Activated CD4-positive, alpha-beta T cell treated with anti-CD3 and anti-CD28 coated beads, Interleukin-2, Interleukin-4, amounts not matched to agents 100 ng/mL and 50 ng/mL, durations not matched to agents 16 hours and 8 hours (primary cell): ENCODE measurements at regions not wholly inside any gene's neighbourhood (a gene's known extent, or its start where the extent isn't known, plus 50 kb on each side); places are given as distances from the start of the nearest gene placed in this dataset.

Experiments used
- DNase-seq: peaks from one replicate; pipeline ENCODE4 v3.0.0-alpha.2; 2020; ENCODE audit warnings: low spot score

DNA sequence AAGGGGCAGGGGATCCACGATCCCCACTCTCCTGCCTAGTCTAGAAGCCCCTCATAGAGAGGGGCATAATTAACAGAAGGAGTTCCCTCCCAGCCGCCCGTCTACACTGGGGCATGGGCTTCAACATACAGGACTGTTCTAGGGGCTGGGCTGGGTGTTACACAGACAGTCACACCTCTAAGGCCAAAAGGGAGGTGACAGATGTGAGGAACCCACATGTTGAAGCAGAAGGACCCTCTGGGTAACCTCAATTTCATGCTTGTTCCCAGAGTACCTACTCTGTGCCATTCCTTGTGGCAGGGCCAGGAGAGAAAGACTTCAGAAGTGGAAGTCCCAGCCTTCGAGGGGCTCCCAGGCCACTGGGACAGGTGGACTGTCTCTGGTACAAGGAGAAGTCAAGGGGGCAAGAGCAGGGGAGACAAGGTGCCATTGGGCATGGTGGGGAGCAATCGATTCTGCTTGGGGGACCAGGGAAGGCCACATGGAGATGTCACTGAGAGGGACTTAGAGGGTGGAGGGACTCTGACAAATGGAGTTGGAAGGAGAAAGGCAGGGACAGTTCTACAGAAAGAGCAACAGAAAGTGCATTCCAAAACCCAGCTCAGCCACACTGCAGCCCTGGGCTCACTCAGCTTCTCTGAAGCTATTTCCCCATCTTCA, 71.3 kb downstream of the CPN2 start:
- DNase-seq = no peak

- DNase-seq = no peak
Measured at GRCh38 chr3:194280777-194281176, 70.4 kb downstream of the CPN2 start.

- no peak for DNase-seq
Measured at GRCh38 chr3:194281306-194281705, 69.8 kb downstream of the CPN2 start.

DNA sequence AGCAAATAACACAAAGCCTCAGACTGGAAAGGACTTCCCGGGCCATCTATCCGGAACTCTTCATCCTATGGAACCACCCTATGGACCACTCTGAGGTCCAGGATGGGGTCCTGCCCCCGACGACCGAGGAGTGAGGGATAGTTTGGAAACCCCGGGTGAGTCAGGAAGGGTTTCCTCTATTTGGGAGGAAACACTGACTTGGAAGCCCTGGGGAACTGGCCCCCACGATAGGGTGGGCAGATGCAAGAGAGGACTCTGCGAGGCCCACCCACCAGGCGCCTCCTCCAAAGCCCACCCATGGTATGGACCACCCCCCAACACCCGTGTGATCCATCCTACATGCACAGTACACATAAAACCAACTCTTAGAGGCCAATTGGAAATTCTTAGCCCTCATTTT, 69.4 kb downstream of the CPN2 start:
- DNase-seq = no peak

DNA sequence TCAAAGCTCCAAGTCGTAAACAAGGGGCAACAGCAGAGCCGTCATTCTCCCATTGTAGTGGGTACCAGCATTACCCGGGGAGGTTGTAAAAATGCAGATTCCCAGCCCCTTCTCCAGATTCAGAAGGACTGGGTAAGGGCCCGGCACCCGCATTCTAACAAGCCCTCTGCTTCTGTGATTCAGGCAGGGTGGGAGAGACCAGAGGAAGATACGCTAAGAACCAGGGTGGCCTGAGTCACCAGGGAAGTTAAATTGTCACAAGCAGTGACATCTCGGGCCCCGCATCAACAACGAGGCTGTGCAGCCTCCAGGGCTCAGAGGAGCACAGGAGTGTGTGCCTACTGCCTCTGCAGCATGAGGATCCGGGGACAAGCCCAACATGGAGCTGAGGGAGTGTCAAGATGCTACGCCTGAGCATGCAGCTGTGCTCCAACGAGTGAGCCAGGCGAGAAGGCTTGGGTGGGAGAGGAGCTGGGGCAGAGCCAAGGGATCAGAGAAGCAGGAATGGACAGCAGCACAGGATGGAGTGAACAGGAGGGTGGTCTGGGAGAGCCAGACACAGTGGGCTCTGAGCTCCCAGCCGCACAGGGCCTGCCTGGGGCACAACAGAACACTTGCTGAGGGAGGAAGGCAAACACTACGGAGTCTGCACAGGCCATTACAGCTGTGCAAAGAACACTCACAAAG, 68.5 kb downstream of the CPN2 start:
- DNase-seq = no peak

GRCh38 chr3:194283221-194284006, 67.7 kb downstream of the CPN2 start:
- no peak for DNase-seq

DNA sequence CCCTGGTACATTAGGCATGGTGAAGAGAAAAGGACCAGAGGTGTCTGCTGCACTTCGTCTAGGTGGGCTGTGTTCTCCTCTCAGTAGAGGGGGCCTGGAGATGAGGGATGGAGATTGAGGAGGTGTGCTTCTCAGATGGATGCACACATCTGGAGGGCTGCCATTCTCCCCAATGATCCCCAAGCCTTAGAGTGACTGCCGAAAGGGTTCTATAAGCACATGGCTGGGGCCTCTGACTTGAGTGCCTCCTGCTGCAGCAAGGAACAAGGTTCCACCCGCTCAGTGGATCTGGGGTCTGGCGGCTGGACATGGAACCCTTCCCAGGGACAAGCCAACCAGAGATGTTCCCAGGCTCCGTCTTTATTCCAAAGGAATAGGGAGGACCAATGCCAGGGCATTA, 66.8 kb downstream of the CPN2 start:
- no peak for DNase-seq

GRCh38 chr3:194285024-194285849, 65.9 kb downstream of the CPN2 start:
- no peak for DNase-seq

- no peak for DNase-seq
Measured at GRCh38 chr3:194285850-194286197, 65.3 kb downstream of the CPN2 start.

DNA sequence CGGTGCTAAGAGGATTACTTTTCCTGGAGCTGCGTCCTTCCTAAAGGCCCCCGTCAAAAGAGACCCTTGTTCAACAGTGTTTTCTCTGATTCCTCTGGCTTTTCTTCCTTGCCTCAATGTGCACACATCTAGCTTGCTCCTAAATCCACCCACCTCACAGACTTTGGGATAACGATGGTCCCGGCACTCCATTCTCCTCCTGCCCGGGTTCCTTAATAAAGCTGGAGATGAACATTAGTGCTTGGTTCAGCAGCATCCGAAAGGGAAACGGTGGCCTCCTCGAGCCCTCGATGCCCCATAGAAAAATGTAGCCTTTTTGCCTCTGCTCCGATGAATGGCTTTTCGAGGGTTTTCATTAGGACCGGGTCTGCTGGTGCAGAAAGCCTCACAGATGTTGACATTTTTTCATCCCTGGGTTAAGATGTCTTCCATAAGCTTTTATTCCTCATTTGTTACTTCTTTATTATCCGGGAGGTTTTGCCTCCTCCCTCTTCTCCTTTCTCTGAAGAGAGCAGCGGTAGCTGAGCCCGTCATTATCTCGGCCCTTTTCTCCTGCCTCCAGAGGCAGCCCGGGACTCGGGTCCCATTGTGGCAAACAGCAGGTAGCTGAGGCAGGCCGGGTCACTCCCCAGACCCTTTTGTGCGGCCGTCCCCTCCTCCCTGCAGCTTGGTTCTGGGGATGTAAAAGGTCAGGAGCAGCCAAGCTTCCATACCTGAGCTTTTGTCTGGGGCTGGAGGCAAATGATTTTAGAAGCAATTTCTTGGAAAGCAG, 64.6 kb downstream of the CPN2 start:
- no peak for DNase-seq

DNA sequence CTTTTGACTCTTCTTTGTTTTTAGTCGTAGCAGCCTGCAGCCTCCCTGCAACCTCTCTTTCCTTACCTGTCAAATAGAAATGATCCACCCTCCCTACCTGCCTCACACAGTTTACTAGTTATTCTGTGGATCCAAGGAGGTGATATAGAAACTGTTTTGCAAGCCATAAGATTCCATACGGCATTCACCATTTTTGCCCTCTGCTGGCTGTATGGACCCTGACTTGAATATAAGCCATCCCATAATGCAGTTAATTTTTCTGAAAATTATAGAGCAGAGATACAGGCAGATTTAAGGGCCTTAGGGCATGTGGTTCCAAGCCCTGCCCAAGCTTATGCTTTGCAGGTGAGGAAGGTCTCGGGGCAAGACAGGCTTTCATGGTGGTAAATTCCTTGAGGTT, 63.8 kb downstream of the CPN2 start:
- no peak for DNase-seq

DNA sequence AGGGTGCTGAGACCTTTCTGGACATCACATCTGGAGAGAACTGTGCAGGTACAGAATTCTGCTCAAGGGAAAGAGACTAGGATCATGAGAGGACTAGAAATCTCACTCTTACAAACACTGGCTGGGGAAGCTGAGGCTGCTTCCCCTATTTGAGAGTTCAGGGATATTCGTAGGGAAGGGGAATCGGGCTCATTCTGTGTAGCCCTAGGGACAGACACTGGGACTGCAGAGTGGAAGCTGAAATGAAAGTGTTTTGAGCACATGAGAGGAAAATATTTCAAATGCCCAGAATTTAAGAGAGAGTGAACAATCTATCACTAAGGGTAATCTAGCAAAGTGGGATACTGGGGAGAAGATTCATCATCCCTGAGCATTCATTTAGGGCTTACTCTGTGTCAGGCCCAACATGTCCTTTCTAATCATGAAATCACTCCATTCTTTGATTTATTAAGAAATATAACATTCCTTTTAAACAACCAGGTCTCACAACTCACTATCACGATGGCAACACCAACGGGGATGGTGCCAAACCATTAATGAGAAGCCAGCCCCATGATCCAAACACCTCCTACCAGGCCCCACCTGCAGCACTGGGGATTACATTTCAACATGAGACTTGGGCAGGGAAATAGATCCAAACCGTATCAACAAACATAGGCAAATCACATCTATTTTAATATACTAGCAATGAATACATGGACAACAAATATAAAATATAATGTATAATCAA, 63.0 kb downstream of the CPN2 start:
- no peak for DNase-seq
